ENCODE measurements at regions not wholly inside any gene's neighbourhood (a gene's known extent, or its start where the extent isn't known, plus 50 kb on each side); places are given as distances from the start of the nearest gene placed in this dataset.
"Not testable (repeated sequence)": the region's sequence is repeated elsewhere in the genome, so short reads cannot be mapped to it uniquely, and the experiment has no call there.

- H3K9me3 Mint-ChIP-seq; H3K36me3 Mint-ChIP-seq; H3K4me1 Mint-ChIP-seq; DNase-seq (ENCODE audit: low spot score in 2 of 2, unreplicated experiment in 2 of 2); H3K27ac Mint-ChIP-seq; H3K27me3 Mint-ChIP-seq (ENCODE audit: low read depth); H3K4me3 Mint-ChIP-seq: not testable (repeated sequence)
Measured at GRCh38 chr4:3909616-3910015, 143.4 kb downstream of the ADRA2C start.

- H3K36me3 Mint-ChIP-seq; H3K27me3 Mint-ChIP-seq (ENCODE audit: low read depth); H3K27ac Mint-ChIP-seq; DNase-seq (ENCODE audit: low spot score in 2 of 2, unreplicated experiment in 2 of 2); H3K4me1 Mint-ChIP-seq; H3K9me3 Mint-ChIP-seq; H3K4me3 Mint-ChIP-seq: not testable (repeated sequence)
Measured at GRCh38 chr4:3910161-3910950, 144.2 kb downstream of the ADRA2C start.

GRCh38 chr4:3911252-3911856 lies 145.2 kb downstream of the ADRA2C start:
- Mint-ChIP-seq H3K9me3 (no peaks in the 10 kb centered on the region), H3K4me3 (no peak overlapping the region)
- no peak for TF ChIP-seq CTCF (IDR thresholded peaks at IDR 0.05; ENCODE audit: unreplicated experiment)

GRCh38 chr4:3914511-3914910 lies 148.3 kb downstream of the ADRA2C start:
- not testable (repeated sequence) for H3K4me1 Mint-ChIP-seq; H3K36me3 Mint-ChIP-seq; H3K27me3 Mint-ChIP-seq (ENCODE audit: low read depth); H3K9me3 Mint-ChIP-seq; H3K27ac Mint-ChIP-seq; H3K4me3 Mint-ChIP-seq; DNase-seq (ENCODE audit: low spot score in 2 of 2, unreplicated experiment in 2 of 2)

More at GRCh38 chr4:3911252-3911856, 145.2 kb downstream of the ADRA2C start:
- Mint-ChIP-seq H3K36me3 (no peaks in the 10 kb centered on the region), H3K27ac (no peak overlapping the region), H3K27me3 (ENCODE audit: low read depth) (peaks cover under 1% of the 10 kb centered on the region), H3K4me1 (no peaks in the 10 kb centered on the region)
- no peak for DNase-seq (ENCODE audit: low spot score in 2 of 2, unreplicated experiment in 2 of 2)

GRCh38 chr4:3919509-3919908 lies 153.3 kb downstream of the ADRA2C start:
- not testable (repeated sequence) for H3K9me3 Mint-ChIP-seq; H3K27me3 Mint-ChIP-seq (ENCODE audit: low read depth); DNase-seq (ENCODE audit: low spot score in 2 of 2, unreplicated experiment in 2 of 2); H3K4me3 Mint-ChIP-seq; H3K36me3 Mint-ChIP-seq
- H3K27ac Mint-ChIP-seq, result peak overlapping the region; percentile 45
- H3K4me1 Mint-ChIP-seq, result peaks cover 15% of the 10 kb centered on the region

GRCh38 chr4:3921902-3922301 lies 155.7 kb downstream of the ADRA2C start:
- not testable (repeated sequence) for H3K4me3 Mint-ChIP-seq; H3K9me3 Mint-ChIP-seq; DNase-seq (ENCODE audit: low spot score in 2 of 2, unreplicated experiment in 2 of 2); H3K36me3 Mint-ChIP-seq; H3K27ac Mint-ChIP-seq; H3K27me3 Mint-ChIP-seq (ENCODE audit: low read depth)
- H3K4me1 Mint-ChIP-seq, result peaks cover 16% of the 10 kb centered on the region

GRCh38 chr4:3925841-3926240 lies 159.7 kb downstream of the ADRA2C start:
- H3K27ac Mint-ChIP-seq; H3K9me3 Mint-ChIP-seq; DNase-seq (ENCODE audit: low spot score in 2 of 2, unreplicated experiment in 2 of 2); H3K36me3 Mint-ChIP-seq; H3K4me3 Mint-ChIP-seq: not testable (repeated sequence)
- Mint-ChIP-seq H3K4me1 (peaks cover 29% of the 10 kb centered on the region), H3K27me3 (ENCODE audit: low read depth) (peaks cover 18% of the 10 kb centered on the region)

- Mint-ChIP-seq H3K27me3 (ENCODE audit: low read depth) (peaks cover 18% of the 10 kb centered on the region), H3K4me1 (peaks cover 27% of the 10 kb centered on the region)
- H3K27ac Mint-ChIP-seq; DNase-seq (ENCODE audit: low spot score in 2 of 2, unreplicated experiment in 2 of 2); H3K9me3 Mint-ChIP-seq; H3K36me3 Mint-ChIP-seq; H3K4me3 Mint-ChIP-seq: not testable (repeated sequence)
Measured at GRCh38 chr4:3926271-3926670, 160.1 kb downstream of the ADRA2C start.

GRCh38 chr4:3926969-3927755 lies 161.0 kb downstream of the ADRA2C start:
- DNase-seq (ENCODE audit: low spot score in 2 of 2, unreplicated experiment in 2 of 2); H3K4me3 Mint-ChIP-seq: not testable (repeated sequence)
- peaks cover 18% of the 10 kb centered on the region for H3K27me3 Mint-ChIP-seq (ENCODE audit: low read depth)

GRCh38 chr4:3929431-3929830 lies 163.2 kb downstream of the ADRA2C start:
- Mint-ChIP-seq H3K4me1 (peaks cover 27% of the 10 kb centered on the region), H3K27me3 (ENCODE audit: low read depth) (peaks cover 18% of the 10 kb centered on the region), H3K27ac (peak overlapping the region; percentile 66)
- not testable (repeated sequence) for DNase-seq (ENCODE audit: low spot score in 2 of 2, unreplicated experiment in 2 of 2); H3K9me3 Mint-ChIP-seq; H3K4me3 Mint-ChIP-seq; H3K36me3 Mint-ChIP-seq

More at GRCh38 chr4:3926969-3927755, 161.0 kb downstream of the ADRA2C start:
- Mint-ChIP-seq H3K4me1 (peaks cover 27% of the 10 kb centered on the region), H3K27ac (peak overlapping the region; percentile 4)
- not testable (repeated sequence) for H3K36me3 Mint-ChIP-seq, H3K9me3 Mint-ChIP-seq

- H3K4me3 Mint-ChIP-seq; H3K9me3 Mint-ChIP-seq; H3K27ac Mint-ChIP-seq; H3K36me3 Mint-ChIP-seq; DNase-seq (ENCODE audit: low spot score in 2 of 2, unreplicated experiment in 2 of 2): not testable (repeated sequence)
- Mint-ChIP-seq H3K4me1 (peaks cover 20% of the 10 kb centered on the region), H3K27me3 (ENCODE audit: low read depth) (peaks cover 12% of the 10 kb centered on the region)
Measured at GRCh38 chr4:3932734-3933133, 166.5 kb downstream of the ADRA2C start.

GRCh38 chr4:3935406-3935805 lies 169.2 kb downstream of the ADRA2C start:
- not testable (repeated sequence) for H3K27ac Mint-ChIP-seq; DNase-seq (ENCODE audit: low spot score in 2 of 2, unreplicated experiment in 2 of 2); H3K4me1 Mint-ChIP-seq; H3K9me3 Mint-ChIP-seq; H3K36me3 Mint-ChIP-seq; H3K4me3 Mint-ChIP-seq; H3K27me3 Mint-ChIP-seq (ENCODE audit: low read depth)

All from mesothelial cell of epicardium (in vitro differentiated cells).